ENCODE measurements at regions not wholly inside any gene's neighbourhood (a gene's known extent, or its start where the extent isn't known, plus 50 kb on each side); places are given as distances from the start of the nearest gene placed in this dataset.

- CTCF ChIA-PET (ENCODE audit: partially characterized antibody), result no interaction called here
- H3K9me3 ChIP-seq (ENCODE audit: control insufficient read depth in 1 of 2, low read length in 2 of 2), result peaks cover 0 to 3% of the 10 kb centered on the region in 2 donors
- Mint-ChIP-seq H3K27me3 (no peaks in the 10 kb centered on the region), H3K4me1 (peaks cover 0 to 2% (median under 1%) of the 10 kb centered on the region in 4 donors), H3K36me3 (no peaks in the 10 kb centered on the region), H3K4me3 (no peak overlapping the region), H3K9me3 (peaks cover 3 to 29% (median 6%) of the 10 kb centered on the region in 8 donors), H3K27ac (no peak overlapping the region)
- no peaks in the 10 kb centered on the region for H3K27me3 ChIP-seq (ENCODE audit: insufficient read depth, low read length)
- H3K4me1 ChIP-seq (ENCODE audit: insufficient read depth, low read length), result no peaks in the 10 kb centered on the region
- no peaks in the 10 kb centered on the region for H3K36me3 ChIP-seq (ENCODE audit: insufficient read depth, low read length)
- intact Hi-C loops (cut with micrococcal nuclease), result no loop called here
- no peak overlapping the region for H3K4me3 ChIP-seq (ENCODE audit: low read length in 2 of 2)
- no peak for DNase-seq
- POLR2A ChIA-PET (ENCODE audit: partially characterized antibody), result no interaction called here
- no peak overlapping the region for H3K27ac ChIP-seq (ENCODE audit: low read depth, low read length)
Observed at GRCh38 chr9:82385633-82386032, 397.1 kb downstream of the SPATA31D1 start.

- Histone ChIP-seq H3K27me3 (ENCODE audit: insufficient read depth, low read length) (no peaks in the 10 kb centered on the region), H3K36me3 (ENCODE audit: insufficient read depth, low read length) (no peaks in the 10 kb centered on the region), H3K4me1 (ENCODE audit: insufficient read depth, low read length) (no peaks in the 10 kb centered on the region), H3K4me3 (ENCODE audit: low read length in 2 of 2) (no peak overlapping the region), H3K27ac (ENCODE audit: low read depth, low read length) (no peak overlapping the region), H3K9me3 (ENCODE audit: control insufficient read depth in 1 of 2, low read length in 2 of 2) (no peaks in the 10 kb centered on the region)
- CTCF ChIA-PET (ENCODE audit: partially characterized antibody), result no interaction called here
- intact Hi-C loops (cut with micrococcal nuclease), result no loop called here
- Mint-ChIP-seq H3K36me3 (no peaks in the 10 kb centered on the region), H3K27ac (no peak overlapping the region), H3K4me3 (no peak overlapping the region), H3K9me3 (peaks cover 0 to 8% (median 4%) of the 10 kb centered on the region in 8 donors), H3K4me1 (no peaks in the 10 kb centered on the region), H3K27me3 (no peaks in the 10 kb centered on the region)
- DNase-seq, result no peak
- POLR2A ChIA-PET (ENCODE audit: partially characterized antibody), result no interaction called here
Observed at GRCh38 chr9:82397534-82397933, 409.0 kb downstream of the SPATA31D1 start.

GRCh38 chr9:82404196-82404870 lies 415.8 kb downstream of the SPATA31D1 start:
- ChIA-PET POLR2A (ENCODE audit: partially characterized antibody) (no interaction called here), CTCF (ENCODE audit: partially characterized antibody) (no interaction called here)
- Mint-ChIP-seq H3K4me3 (no peak overlapping the region), H3K36me3 (no peaks in the 10 kb centered on the region), H3K27me3 (no peaks in the 10 kb centered on the region), H3K27ac (no peak overlapping the region), H3K4me1 (no peaks in the 10 kb centered on the region), H3K9me3 (peaks cover 5 to 14% (median 7%) of the 10 kb centered on the region in 8 donors)
- no peaks in the 10 kb centered on the region for H3K27me3 ChIP-seq (ENCODE audit: insufficient read depth, low read length)
- intact Hi-C loops (cut with micrococcal nuclease), result no loop called here
- H3K27ac ChIP-seq (ENCODE audit: low read depth, low read length), result no peak overlapping the region
- H3K4me3 ChIP-seq (ENCODE audit: low read length in 2 of 2), result no peak overlapping the region
- DNase-seq, result no peak
- no peaks in the 10 kb centered on the region for H3K36me3 ChIP-seq (ENCODE audit: insufficient read depth, low read length)
- no peaks in the 10 kb centered on the region for H3K4me1 ChIP-seq (ENCODE audit: insufficient read depth, low read length)
- H3K9me3 ChIP-seq (ENCODE audit: control insufficient read depth in 1 of 2, low read length in 2 of 2), result no peaks in the 10 kb centered on the region

- ChIA-PET CTCF (ENCODE audit: partially characterized antibody) (no interaction called here), POLR2A (ENCODE audit: partially characterized antibody) (no interaction called here)
- Histone ChIP-seq H3K4me3 (ENCODE audit: low read length in 2 of 2) (no peak overlapping the region), H3K27me3 (ENCODE audit: insufficient read depth, low read length) (no peaks in the 10 kb centered on the region), H3K36me3 (ENCODE audit: insufficient read depth, low read length) (no peaks in the 10 kb centered on the region), H3K27ac (ENCODE audit: low read depth, low read length) (no peak overlapping the region), H3K4me1 (ENCODE audit: insufficient read depth, low read length) (no peaks in the 10 kb centered on the region), H3K9me3 (ENCODE audit: control insufficient read depth in 1 of 2, low read length in 2 of 2) (no peaks in the 10 kb centered on the region)
- Mint-ChIP-seq H3K4me1 (no peaks in the 10 kb centered on the region), H3K4me3 (no peak overlapping the region), H3K9me3 (peaks cover 2 to 16% (median 7%) of the 10 kb centered on the region in 8 donors), H3K27ac (no peak overlapping the region), H3K36me3 (no peaks in the 10 kb centered on the region), H3K27me3 (no peaks in the 10 kb centered on the region)
- intact Hi-C loops (cut with micrococcal nuclease), result no loop called here
- DNase-seq, result no peak
Observed at GRCh38 chr9:82404881-82405280, 416.3 kb downstream of the SPATA31D1 start.

DNA sequence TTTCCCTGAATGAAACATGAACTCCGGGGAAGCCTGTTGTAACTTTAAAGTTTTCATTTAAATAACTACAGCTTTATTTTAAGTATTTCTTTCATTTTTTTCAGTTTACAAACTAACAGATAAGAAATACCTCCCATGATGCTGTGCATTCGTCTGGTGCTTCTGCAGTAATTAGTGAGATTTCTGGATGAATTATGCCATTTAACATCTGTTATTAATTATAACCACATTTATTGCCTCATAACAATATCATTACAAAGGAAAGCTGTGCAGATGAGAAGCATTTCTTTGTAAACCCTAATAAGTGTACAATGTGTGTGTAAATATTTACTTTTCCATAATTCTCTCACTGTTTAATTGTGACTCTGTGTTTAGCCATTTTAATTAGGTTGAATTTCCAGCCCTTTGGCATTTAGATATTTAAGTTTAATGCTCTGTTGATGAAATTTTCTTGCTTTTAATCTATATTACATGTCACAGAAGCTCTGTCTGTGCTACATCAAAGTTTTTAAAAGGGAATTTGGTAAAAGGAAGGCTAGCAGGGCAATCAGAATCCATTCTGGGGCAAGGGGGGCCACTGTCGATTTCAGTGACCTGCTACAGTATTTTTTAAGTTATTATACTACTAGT lies 418.0 kb downstream of the SPATA31D1 start:
- ChIA-PET POLR2A (ENCODE audit: partially characterized antibody) (no interaction called here), CTCF (ENCODE audit: partially characterized antibody) (no interaction called here)
- Histone ChIP-seq H3K27me3 (ENCODE audit: insufficient read depth, low read length) (no peaks in the 10 kb centered on the region), H3K4me3 (ENCODE audit: low read length in 2 of 2) (no peak overlapping the region), H3K9me3 (ENCODE audit: control insufficient read depth in 1 of 2, low read length in 2 of 2) (no peaks in the 10 kb centered on the region), H3K27ac (ENCODE audit: low read depth, low read length) (no peak overlapping the region), H3K4me1 (ENCODE audit: insufficient read depth, low read length) (no peaks in the 10 kb centered on the region), H3K36me3 (ENCODE audit: insufficient read depth, low read length) (no peaks in the 10 kb centered on the region)
- intact Hi-C loops (cut with micrococcal nuclease), result no loop called here
- Mint-ChIP-seq H3K27ac (no peak overlapping the region), H3K9me3 (peaks cover 2 to 16% (median 6%) of the 10 kb centered on the region in 8 donors), H3K27me3 (no peaks in the 10 kb centered on the region), H3K36me3 (no peaks in the 10 kb centered on the region), H3K4me1 (no peaks in the 10 kb centered on the region), H3K4me3 (no peak overlapping the region)
- DNase-seq, result no peak

- Histone ChIP-seq H3K4me3 (ENCODE audit: low read length in 2 of 2) (no peak overlapping the region), H3K27me3 (ENCODE audit: insufficient read depth, low read length) (no peaks in the 10 kb centered on the region), H3K4me1 (ENCODE audit: insufficient read depth, low read length) (no peaks in the 10 kb centered on the region), H3K27ac (ENCODE audit: low read depth, low read length) (no peak overlapping the region), H3K9me3 (ENCODE audit: control insufficient read depth in 1 of 2, low read length in 2 of 2) (no peaks in the 10 kb centered on the region), H3K36me3 (ENCODE audit: insufficient read depth, low read length) (no peaks in the 10 kb centered on the region)
- intact Hi-C loops (cut with micrococcal nuclease), result no loop called here
- no peak for DNase-seq
- H3K27me3 Mint-ChIP-seq, result no peaks in the 10 kb centered on the region
- POLR2A ChIA-PET (ENCODE audit: partially characterized antibody), result no interaction called here
- no peak overlapping the region for H3K4me3 Mint-ChIP-seq
- CTCF ChIA-PET (ENCODE audit: partially characterized antibody), result no interaction called here
- no peaks in the 10 kb centered on the region for H3K36me3 Mint-ChIP-seq
- H3K4me1 Mint-ChIP-seq, result no peaks in the 10 kb centered on the region
- H3K9me3 Mint-ChIP-seq, result peaks cover 2 to 16% (median 8%) of the 10 kb centered on the region in 8 donors
- no peak overlapping the region for H3K27ac Mint-ChIP-seq
Observed at GRCh38 chr9:82410306-82410705, 421.7 kb downstream of the SPATA31D1 start.

GRCh38 chr9:82410866-82411265 lies 422.3 kb downstream of the SPATA31D1 start:
- no peak for DNase-seq
- Histone ChIP-seq H3K27ac (ENCODE audit: low read depth, low read length) (no peak overlapping the region), H3K4me1 (ENCODE audit: insufficient read depth, low read length) (no peaks in the 10 kb centered on the region), H3K4me3 (ENCODE audit: low read length in 2 of 2) (no peak overlapping the region), H3K36me3 (ENCODE audit: insufficient read depth, low read length) (no peaks in the 10 kb centered on the region), H3K27me3 (ENCODE audit: insufficient read depth, low read length) (no peaks in the 10 kb centered on the region), H3K9me3 (ENCODE audit: control insufficient read depth in 1 of 2, low read length in 2 of 2) (no peaks in the 10 kb centered on the region)
- H3K4me1 Mint-ChIP-seq, result no peaks in the 10 kb centered on the region
- H3K36me3 Mint-ChIP-seq, result no peaks in the 10 kb centered on the region
- no peaks in the 10 kb centered on the region for H3K27me3 Mint-ChIP-seq
- intact Hi-C loops (cut with micrococcal nuclease), result no loop called here
- H3K4me3 Mint-ChIP-seq, result no peak overlapping the region
- peaks cover 2 to 16% (median 8%) of the 10 kb centered on the region in 8 donors for H3K9me3 Mint-ChIP-seq
- ChIA-PET POLR2A (ENCODE audit: partially characterized antibody) (no interaction called here), CTCF (ENCODE audit: partially characterized antibody) (no interaction called here)
- H3K27ac Mint-ChIP-seq, result no peak overlapping the region
